ENCODE measurements at regions not wholly inside any gene's neighbourhood (a gene's known extent, or its start where the extent isn't known, plus 50 kb on each side); places are given as distances from the start of the nearest gene placed in this dataset.

DNA sequence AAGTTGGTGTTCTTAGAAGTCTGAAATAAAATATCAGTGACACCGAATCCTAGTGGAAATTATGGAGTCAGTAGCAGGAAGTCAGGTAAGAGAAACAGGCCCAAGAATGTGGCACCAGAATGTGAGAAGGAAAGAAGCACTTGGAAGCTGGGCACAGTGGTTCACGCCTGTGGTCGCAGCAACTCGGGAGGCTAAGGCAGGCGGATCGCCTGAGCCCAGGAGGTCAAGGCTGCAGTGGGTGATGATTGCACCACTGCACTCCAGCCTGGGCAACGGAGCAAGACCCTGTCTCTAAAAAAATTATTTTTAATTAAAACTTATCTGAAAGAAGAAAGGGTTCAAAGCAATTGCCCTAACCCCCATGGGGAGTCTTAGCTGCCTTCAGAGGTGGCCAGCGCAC, 268.3 kb upstream of the SALL3 start:
- WGBS, 2 experiments (ENCODE audit: low coverage in 1 of 2, low lambda C conversion rate in 2 of 2, missing lambda C conversion rate in 2 of 2), result 38 to 43% methylated on average over 8 of the region's 8 CpGs
- in situ Hi-C loops (cut with MboI), result no loop called here
- no peaks in the 10 kb centered on the region for H3K9me2 ChIP-seq (ENCODE audit: insufficient read depth)
- H3K4me1 ChIP-seq (ENCODE audit: insufficient read depth), result no peaks in the 10 kb centered on the region
- H2AFZ ChIP-seq, result no peak overlapping the region
- no peaks in the 10 kb centered on the region for H3K79me2 ChIP-seq (ENCODE audit: insufficient read depth)
- H4K20me1 ChIP-seq (ENCODE audit: insufficient read depth), result no peaks in the 10 kb centered on the region
- TF ChIP-seq EZH2 (IDR thresholded peaks at IDR 0.05; ENCODE audit: insufficient read depth, poor library complexity, severe bottlenecking), result no peak
- no peak for TF ChIP-seq EZH2phosphoT487 (IDR thresholded peaks at IDR 0.05; ENCODE audit: insufficient read depth, low read depth)
- H3K27me3 ChIP-seq (replicated peaks; ENCODE audit: insufficient read depth), result no peaks in the 10 kb centered on the region
- H3K4me2 ChIP-seq (ENCODE audit: unreplicated experiment), result no peak overlapping the region
- DNase-seq, result no peak
- no peak overlapping the region for H3K27ac ChIP-seq
- peaks cover 3% of the 10 kb centered on the region for H3K9me3 ChIP-seq (ENCODE audit: low read depth)
- H3K9ac ChIP-seq, result no peak overlapping the region
- H3K4me3 ChIP-seq, result no peak overlapping the region
- H3K36me3 ChIP-seq (ENCODE audit: low read depth), result no peaks in the 10 kb centered on the region
- H3F3A ChIP-seq (ENCODE audit: insufficient read depth), result no peaks in the 10 kb centered on the region

DNA sequence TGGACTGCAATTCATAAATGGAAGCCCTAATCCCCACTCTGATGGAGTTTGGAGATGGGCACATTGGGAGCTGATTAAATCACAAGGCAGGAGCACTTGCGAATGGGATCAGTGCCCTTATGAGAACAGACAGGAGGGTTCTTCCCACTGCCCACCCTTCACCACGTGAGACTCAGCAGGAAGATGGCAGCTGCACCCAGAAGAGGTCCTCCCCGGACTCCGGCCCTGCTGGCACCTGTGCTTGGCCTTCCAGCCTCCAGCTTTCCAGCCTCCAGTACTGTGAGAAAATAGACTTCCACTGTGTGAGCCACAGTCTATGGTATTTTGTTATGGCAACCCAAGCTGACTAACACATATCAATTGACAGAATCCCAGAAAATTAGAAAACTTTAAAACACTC, 267.6 kb upstream of the SALL3 start:
- no peak overlapping the region for H3K4me2 ChIP-seq (ENCODE audit: unreplicated experiment)
- no peaks in the 10 kb centered on the region for H4K20me1 ChIP-seq (ENCODE audit: insufficient read depth)
- no peak for DNase-seq
- H3K9me2 ChIP-seq (ENCODE audit: insufficient read depth), result no peaks in the 10 kb centered on the region
- TF ChIP-seq EZH2phosphoT487 (IDR thresholded peaks at IDR 0.05; ENCODE audit: insufficient read depth, low read depth) (no peak), EZH2 (IDR thresholded peaks at IDR 0.05; ENCODE audit: insufficient read depth, poor library complexity, severe bottlenecking) (no peak)
- H3K27me3 ChIP-seq (replicated peaks; ENCODE audit: insufficient read depth), result no peaks in the 10 kb centered on the region
- no peaks in the 10 kb centered on the region for H3K79me2 ChIP-seq (ENCODE audit: insufficient read depth)
- H3F3A ChIP-seq (ENCODE audit: insufficient read depth), result no peaks in the 10 kb centered on the region
- no peaks in the 10 kb centered on the region for H3K36me3 ChIP-seq (ENCODE audit: low read depth)
- no peak overlapping the region for H3K4me3 ChIP-seq
- H3K9ac ChIP-seq, result no peak overlapping the region
- H3K4me1 ChIP-seq (ENCODE audit: insufficient read depth), result no peaks in the 10 kb centered on the region
- no peak overlapping the region for H2AFZ ChIP-seq
- in situ Hi-C loops (cut with MboI), result no loop called here
- 16 to 21% methylated on average over 4 of the region's 4 CpGs for WGBS, 2 experiments (ENCODE audit: low coverage in 1 of 2, low lambda C conversion rate in 2 of 2, missing lambda C conversion rate in 2 of 2)
- H3K27ac ChIP-seq, result no peak overlapping the region
- peaks cover 3% of the 10 kb centered on the region for H3K9me3 ChIP-seq (ENCODE audit: low read depth)

DNA sequence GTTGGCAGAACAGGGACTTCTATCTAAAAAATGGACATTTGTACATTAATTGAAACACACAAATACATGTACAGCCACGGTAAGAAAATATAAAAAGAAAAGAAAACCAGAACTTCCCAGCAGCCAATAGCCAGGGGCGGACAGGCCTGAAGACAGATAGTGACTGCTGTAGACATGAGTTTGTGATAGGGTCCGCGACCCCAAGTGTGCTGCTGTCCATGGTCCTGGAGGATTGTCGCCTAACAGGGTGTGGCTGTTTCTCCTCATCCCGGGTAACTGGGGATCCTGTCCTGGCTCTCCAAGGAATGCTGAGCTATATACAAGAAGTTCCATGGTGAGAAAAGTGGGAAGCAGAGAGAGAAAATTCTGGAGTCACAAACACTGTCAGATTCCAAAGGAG, 266.5 kb upstream of the SALL3 start:
- no peaks in the 10 kb centered on the region for H3K4me1 ChIP-seq (ENCODE audit: insufficient read depth)
- no peaks in the 10 kb centered on the region for H3K9me2 ChIP-seq (ENCODE audit: insufficient read depth)
- 8 to 12% methylated on average over 6 of the region's 6 CpGs for WGBS, 2 experiments (ENCODE audit: low coverage in 1 of 2, low lambda C conversion rate in 2 of 2, missing lambda C conversion rate in 2 of 2)
- H3K27me3 ChIP-seq (replicated peaks; ENCODE audit: insufficient read depth), result no peaks in the 10 kb centered on the region
- H4K20me1 ChIP-seq (ENCODE audit: insufficient read depth), result no peaks in the 10 kb centered on the region
- in situ Hi-C loops (cut with MboI), result no loop called here
- no peak overlapping the region for H3K9ac ChIP-seq
- no peaks in the 10 kb centered on the region for H3K9me3 ChIP-seq (ENCODE audit: low read depth)
- no peak for DNase-seq
- no peaks in the 10 kb centered on the region for H3K36me3 ChIP-seq (ENCODE audit: low read depth)
- H3K27ac ChIP-seq, result no peak overlapping the region
- H3K79me2 ChIP-seq (ENCODE audit: insufficient read depth), result no peaks in the 10 kb centered on the region
- H3K4me3 ChIP-seq, result no peak overlapping the region
- no peak overlapping the region for H2AFZ ChIP-seq
- TF ChIP-seq EZH2phosphoT487 (IDR thresholded peaks at IDR 0.05; ENCODE audit: insufficient read depth, low read depth) (no peak), EZH2 (IDR thresholded peaks at IDR 0.05; ENCODE audit: insufficient read depth, poor library complexity, severe bottlenecking) (no peak)
- H3K4me2 ChIP-seq (ENCODE audit: unreplicated experiment), result no peak overlapping the region
- no peaks in the 10 kb centered on the region for H3F3A ChIP-seq (ENCODE audit: insufficient read depth)

DNA sequence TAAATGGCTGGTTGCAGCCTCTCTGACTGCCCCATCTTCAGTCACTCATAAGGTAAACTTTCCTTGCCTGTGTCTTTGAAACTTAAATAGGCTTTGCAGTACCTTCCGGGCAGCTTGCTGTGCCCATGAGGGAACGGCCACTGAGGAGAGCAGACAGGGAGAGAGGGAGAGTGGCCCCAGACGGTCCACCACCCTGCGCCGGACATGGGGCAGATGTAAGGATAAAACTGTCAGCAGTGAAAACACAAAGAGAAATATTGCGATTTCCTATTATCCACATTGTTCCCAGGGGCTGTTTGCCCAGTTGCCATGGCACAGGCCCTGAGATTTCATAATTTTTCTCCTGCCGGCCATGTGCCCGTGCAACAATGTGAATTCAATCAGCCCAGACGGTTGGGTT, 265.9 kb upstream of the SALL3 start:
- Histone ChIP-seq H2AFZ (no peak overlapping the region), H3K4me3 (no peak overlapping the region), H3K9me2 (ENCODE audit: insufficient read depth) (no peaks in the 10 kb centered on the region), H3K27ac (no peak overlapping the region), H4K20me1 (ENCODE audit: insufficient read depth) (no peaks in the 10 kb centered on the region), H3K36me3 (ENCODE audit: low read depth) (no peaks in the 10 kb centered on the region), H3K4me1 (ENCODE audit: insufficient read depth) (no peaks in the 10 kb centered on the region), H3F3A (ENCODE audit: insufficient read depth) (no peaks in the 10 kb centered on the region), H3K9me3 (ENCODE audit: low read depth) (no peaks in the 10 kb centered on the region), H3K27me3 (replicated peaks; ENCODE audit: insufficient read depth) (no peaks in the 10 kb centered on the region), H3K9ac (no peak overlapping the region), H3K79me2 (ENCODE audit: insufficient read depth) (no peaks in the 10 kb centered on the region), H3K4me2 (ENCODE audit: unreplicated experiment) (no peak overlapping the region)
- no peak for DNase-seq
- no peak for TF ChIP-seq EZH2phosphoT487 (IDR thresholded peaks at IDR 0.05; ENCODE audit: insufficient read depth, low read depth)
- 9% methylated on average over 9 of the region's 9 CpGs for WGBS, 2 experiments (ENCODE audit: low coverage in 1 of 2, low lambda C conversion rate in 2 of 2, missing lambda C conversion rate in 2 of 2)
- in situ Hi-C loops (cut with MboI), result no loop called here

DNA sequence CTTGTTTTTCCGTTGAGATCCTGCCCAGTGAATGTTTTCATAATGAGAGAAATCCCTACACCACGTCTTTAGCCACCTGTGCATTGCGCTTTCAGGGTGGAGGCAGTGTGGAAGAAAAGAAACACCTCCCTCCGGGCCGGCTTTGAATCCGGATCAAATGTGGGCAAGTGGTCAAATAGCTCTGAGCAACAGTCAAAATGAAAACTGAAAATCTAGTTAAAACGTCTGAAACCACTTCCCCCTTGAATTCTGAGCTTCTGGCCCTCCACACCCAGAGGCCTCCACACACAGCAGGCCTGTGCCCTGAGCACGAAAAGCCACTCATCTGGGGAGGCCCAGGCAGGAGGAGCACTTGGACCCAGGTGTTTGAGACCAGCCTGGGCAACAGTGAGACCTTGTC, 263.6 kb upstream of the SALL3 start:
- Histone ChIP-seq H3K4me3 (no peak overlapping the region), H4K20me1 (ENCODE audit: insufficient read depth) (no peaks in the 10 kb centered on the region), H3F3A (ENCODE audit: insufficient read depth) (no peaks in the 10 kb centered on the region), H3K36me3 (ENCODE audit: low read depth) (no peaks in the 10 kb centered on the region), H3K27ac (no peak overlapping the region), H3K79me2 (ENCODE audit: insufficient read depth) (no peaks in the 10 kb centered on the region), H3K4me1 (ENCODE audit: insufficient read depth) (no peaks in the 10 kb centered on the region), H3K9me3 (ENCODE audit: low read depth) (no peaks in the 10 kb centered on the region), H3K27me3 (replicated peaks; ENCODE audit: insufficient read depth) (no peaks in the 10 kb centered on the region), H3K9me2 (ENCODE audit: insufficient read depth) (no peaks in the 10 kb centered on the region), H3K4me2 (ENCODE audit: unreplicated experiment) (no peak overlapping the region), H3K9ac (no peak overlapping the region), H2AFZ (no peak overlapping the region)
- TF ChIP-seq EZH2 (IDR thresholded peaks at IDR 0.05; ENCODE audit: insufficient read depth, poor library complexity, severe bottlenecking) (no peak), EZH2phosphoT487 (IDR thresholded peaks at IDR 0.05; ENCODE audit: insufficient read depth, low read depth) (no peak)
- 26 to 32% methylated on average over 8 of the region's 8 CpGs for WGBS, 2 experiments (ENCODE audit: low coverage in 1 of 2, low lambda C conversion rate in 2 of 2, missing lambda C conversion rate in 2 of 2)
- in situ Hi-C loops (cut with MboI), result no loop called here
- DNase-seq, result no peak
